HepG2 (cell line): ENCODE measurements at regions not wholly inside any gene's neighbourhood (a gene's known extent, or its start where the extent isn't known, plus 50 kb on each side); places are given as distances from the start of the nearest gene placed in this dataset.

Source experiments
- CTCF ChIP-seq: sonication (generic); formaldehyde crosslinking; IDR thresholded peaks from 2 replicates; pipeline ENCODE4 v1.5.0; 2020; ENCODE audit warnings: mild to moderate bottlenecking, missing genetic modification reagents, moderate library complexity
- FOXA1 ChIP-seq, 2 experiments: fragments of 450-650 bp in 1 of 2; sonication (generic) in 1 of 2; formaldehyde crosslinking in 1 of 2; IDR thresholded peaks; 2 replicates each; pipeline versions ENCODE4 v1.4.0 to v1.6.1; 2016 to 2020; ENCODE audit warnings: missing genetic modification reagents in 1 of 2
- HNF4G ChIP-seq, 2 experiments: sonication (generic) in 1 of 2; formaldehyde crosslinking in 1 of 2; IDR thresholded peaks; 2 replicates each; pipeline versions ENCODE4 v1.4.0 to v1.6.1; 2011 to 2020; ENCODE audit warnings: borderline replicate concordance in 2 of 2, low read depth in 2 of 2, mild to moderate bottlenecking in 2 of 2, low read length in 1 of 2, missing genetic modification reagents in 1 of 2, moderate library complexity in 1 of 2
- KLF11 ChIP-seq: IDR thresholded peaks from 2 replicates; pipeline ENCODE4 v1.6.1; 2016; ENCODE audit warnings: missing compliant biosample characterization
- PBX3 ChIP-seq: sonication (generic); formaldehyde crosslinking; IDR thresholded peaks from 2 replicates; pipeline ENCODE4 v1.8.1; 2023; ENCODE audit warnings: missing genetic modification reagents, inconsistent platforms, borderline replicate concordance
- RBM39 ChIP-seq: fragments of 200-400 bp; formaldehyde crosslinking; IDR thresholded peaks from one replicate; pipeline ENCODE4 v1.6.1; 2018; ENCODE audit warnings: antibody characterized with exemption, mild to moderate bottlenecking, low read depth, low read length; ENCODE audit not compliant: poor library complexity, severe bottlenecking
- SOX5 ChIP-seq: IDR thresholded peaks from 2 replicates; pipeline ENCODE4 v1.6.1; 2016; ENCODE audit warnings: borderline replicate concordance
- ZFP41 ChIP-seq: sonication (generic); formaldehyde crosslinking; IDR thresholded peaks from 2 replicates; pipeline ENCODE4 v1.4.0; 2020; ENCODE audit warnings: mild to moderate bottlenecking, missing genetic modification reagents, borderline replicate concordance
- ZNF614 ChIP-seq: IDR thresholded peaks from 2 replicates; pipeline ENCODE4 v1.6.1; 2018; ENCODE audit warnings: missing biosample characterization, missing genetic modification reagents, inconsistent platforms, borderline replicate concordance
- ZNF775 ChIP-seq: sonication (generic); formaldehyde crosslinking; IDR thresholded peaks from 2 replicates; pipeline ENCODE4 v1.4.0; 2020; ENCODE audit warnings: missing genetic modification reagents, mild to moderate bottlenecking, moderate library complexity, borderline replicate concordance
- ZSCAN20 ChIP-seq: sonication (generic); formaldehyde crosslinking; IDR thresholded peaks from 2 replicates; pipeline ENCODE4 v1.4.0; 2020; ENCODE audit warnings: missing genetic modification reagents, mild to moderate bottlenecking, borderline replicate concordance

DNA sequence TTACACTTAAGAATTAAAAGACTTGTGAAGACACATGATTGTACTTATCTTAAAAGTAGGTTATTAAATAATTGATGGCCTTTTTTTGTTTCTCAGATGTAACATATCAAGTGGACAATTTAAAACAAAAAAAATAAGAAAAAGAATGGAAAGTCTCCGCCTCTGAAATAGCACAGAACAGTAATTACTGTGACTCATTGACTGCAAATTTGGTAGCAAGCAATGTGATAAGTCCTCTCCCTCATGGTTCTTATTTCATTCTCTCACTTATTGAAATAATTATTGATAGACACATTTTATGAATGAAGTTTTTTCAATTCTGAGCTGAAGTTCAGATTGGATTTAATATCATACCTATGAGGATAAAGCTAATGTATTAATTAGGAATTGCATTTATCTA lies 717.9 kb upstream of the LUZP2 start:
- TF ChIP-seq CTCF (CRISPR knock-in tag), result no peak
- no peak for TF ChIP-seq RBM39
- TF ChIP-seq KLF11, result no peak
- no peak for TF ChIP-seq ZSCAN20 (CRISPR knock-in tag)
- TF ChIP-seq ZFP41, result no peak
- no peak for TF ChIP-seq PBX3 (CRISPR knock-in tag)
- TF ChIP-seq ZNF775, result no peak
- TF ChIP-seq HNF4G (IDR thresholded peaks at IDR 0.05; ENCODE audit: borderline replicate concordance, low read depth, low read length), result no peak
- no peak for TF ChIP-seq HNF4G (CRISPR knock-in tag; IDR thresholded peaks at IDR 0.05; ENCODE audit: borderline replicate concordance, low read depth)
- no peak for TF ChIP-seq SOX5
- TF ChIP-seq ZNF614, result no peak
- no peak for TF ChIP-seq FOXA1 (IDR thresholded peaks at IDR 0.05)
- TF ChIP-seq FOXA1 (CRISPR knock-in tag; IDR thresholded peaks at IDR 0.05), result no peak
